SU-DHL-6 (cell line): ENCODE measurements at regions not wholly inside any gene's neighbourhood (a gene's known extent, or its start where the extent isn't known, plus 50 kb on each side); places are given as distances from the start of the nearest gene placed in this dataset.

Source experiments
- EZH2phosphoT487 ChIP-seq: fragments of 200-600 bp; sonication (generic), shearing (Covaris generic); conservative IDR thresholded peaks from 2 replicates; pipeline ENCODE4 v1.6.1; 2018; ENCODE audit warnings: mild to moderate bottlenecking, antibody characterized with exemption, low read length, moderate library complexity, mixed read lengths
- TF ChIP-seq, protein P1 (sequence below): fragments of 200-600 bp; sonication (generic); IDR thresholded peaks from one replicate; pipeline ENCODE4 v1.5.1; 2017; ENCODE audit warnings: antibody characterized with exemption, mild to moderate bottlenecking, low read length, moderate library complexity; ENCODE audit not compliant: insufficient read depth, poor library complexity, severe bottlenecking

DNA sequence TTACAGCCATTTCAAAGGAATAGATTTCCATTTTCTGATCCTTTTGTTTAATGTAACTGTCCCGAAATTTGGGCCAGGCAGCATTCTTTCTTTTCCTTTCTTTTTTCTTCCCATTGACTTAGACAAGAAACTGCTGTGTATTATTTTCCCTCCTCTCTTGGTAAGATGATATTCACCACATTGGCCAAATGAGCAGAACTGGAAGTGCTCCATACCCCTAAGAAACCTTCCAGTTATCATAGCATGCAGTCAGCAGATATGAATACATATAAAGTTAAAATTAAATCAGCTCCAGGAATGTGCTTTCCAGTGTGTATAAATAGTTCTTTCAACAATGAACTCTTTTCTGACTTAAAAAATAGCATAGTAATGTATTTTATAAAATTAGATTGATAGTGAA is 168.5 kb upstream of the GAS1 start:
- TF ChIP-seq, protein P1, sequence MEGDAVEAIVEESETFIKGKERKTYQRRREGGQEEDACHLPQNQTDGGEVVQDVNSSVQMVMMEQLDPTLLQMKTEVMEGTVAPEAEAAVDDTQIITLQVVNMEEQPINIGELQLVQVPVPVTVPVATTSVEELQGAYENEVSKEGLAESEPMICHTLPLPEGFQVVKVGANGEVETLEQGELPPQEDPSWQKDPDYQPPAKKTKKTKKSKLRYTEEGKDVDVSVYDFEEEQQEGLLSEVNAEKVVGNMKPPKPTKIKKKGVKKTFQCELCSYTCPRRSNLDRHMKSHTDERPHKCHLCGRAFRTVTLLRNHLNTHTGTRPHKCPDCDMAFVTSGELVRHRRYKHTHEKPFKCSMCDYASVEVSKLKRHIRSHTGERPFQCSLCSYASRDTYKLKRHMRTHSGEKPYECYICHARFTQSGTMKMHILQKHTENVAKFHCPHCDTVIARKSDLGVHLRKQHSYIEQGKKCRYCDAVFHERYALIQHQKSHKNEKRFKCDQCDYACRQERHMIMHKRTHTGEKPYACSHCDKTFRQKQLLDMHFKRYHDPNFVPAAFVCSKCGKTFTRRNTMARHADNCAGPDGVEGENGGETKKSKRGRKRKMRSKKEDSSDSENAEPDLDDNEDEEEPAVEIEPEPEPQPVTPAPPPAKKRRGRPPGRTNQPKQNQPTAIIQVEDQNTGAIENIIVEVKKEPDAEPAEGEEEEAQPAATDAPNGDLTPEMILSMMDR, result no peak
- no peak for TF ChIP-seq EZH2phosphoT487
